H1 (cell line): ENCODE measurements at regions not wholly inside any gene's neighbourhood (a gene's known extent, or its start where the extent isn't known, plus 50 kb on each side); places are given as distances from the start of the nearest gene placed in this dataset.

ENCODE experiments used
- CTCF ChIA-PET: fragments of 300-600 bp; sonication (Branson Sonifier 250); formaldehyde crosslinking; loops from one replicate; lab custom pipeline; 2021; ENCODE audit not compliant: partially characterized antibody; lab: Charles Lee
- POLR2A ChIA-PET: fragments of 300-600 bp; sonication (Branson Sonifier 250); formaldehyde crosslinking; loops from one replicate; lab custom pipeline; 2021; ENCODE audit warnings: inconsistent platforms; ENCODE audit not compliant: partially characterized antibody; lab: Charles Lee
- DNase-seq, 2 experiments: peaks; one replicate each; pipeline versions ENCODE4 v3.0.0 to v3.0.0-alpha.2; 2010 to 2022; ENCODE audit warnings: low spot score in 2 of 2, low read depth in 1 of 2, mixed read lengths in 1 of 2
- FAIRE-seq: peaks from 2 replicates; lab custom pipeline; 2011; peaks lifted over from hg19 to GRCh38; lab: Jason Lieb, UNC
- H2AFZ ChIP-seq: 2 replicates; pipeline ENCODE4 v1.8.1; 2012; ENCODE audit warnings: low read length, inconsistent platforms
- H2AK5ac ChIP-seq: 2 replicates; pipeline ENCODE4 v1.6.1; 2013; ENCODE audit warnings: low read depth, low read length
- H2BK120ac ChIP-seq: replicated peaks from 2 replicates; pipeline ENCODE3; 2013; ENCODE audit warnings: low read depth, low read length, inconsistent platforms
- H2BK12ac ChIP-seq: 2 replicates; pipeline ENCODE4 v1.6.1; 2013; ENCODE audit warnings: low read depth, low read length
- H2BK15ac ChIP-seq: 2 replicates; pipeline ENCODE4 v1.6.1; 2013; ENCODE audit warnings: low read length
- H2BK20ac ChIP-seq: 2 replicates; pipeline ENCODE4 v1.6.1; 2013; ENCODE audit warnings: low read length
- H2BK5ac ChIP-seq: 2 replicates; pipeline ENCODE4 v1.6.1; 2013; ENCODE audit warnings: low read depth, low read length
- H3K14ac ChIP-seq: 2 replicates; pipeline ENCODE4 v1.6.1; 2013; ENCODE audit warnings: inconsistent platforms; ENCODE audit not compliant: insufficient read length
- H3K18ac ChIP-seq: 2 replicates; pipeline ENCODE4 v1.6.1; 2013; ENCODE audit warnings: low read length; ENCODE audit errors: extremely low read depth
- H3K23ac ChIP-seq: 2 replicates; pipeline ENCODE4 v1.6.1; 2013; ENCODE audit warnings: inconsistent platforms; ENCODE audit not compliant: insufficient read length
- H3K23me2 ChIP-seq: 2 replicates; pipeline ENCODE4 v1.6.1; 2013; ENCODE audit warnings: low read depth, low read length
- H3K27ac ChIP-seq: 2 replicates; pipeline ENCODE4 v1.6.1; 2011; ENCODE audit warnings: low read depth, low read length, inconsistent platforms
- H3K27me3 ChIP-seq, 4 experiments: replicated peaks in 1 of 4; 1 replicate in 1 of 4; 2 replicates in 3 of 4; pipeline versions ENCODE4 v1.6.1 to v1.8.1; 2011 to 2013; ENCODE audit warnings: low read length in 3 of 4, mild to moderate bottlenecking in 3 of 4, inconsistent platforms in 2 of 4, mixed read lengths in 2 of 4, moderate library complexity in 1 of 4; ENCODE audit not compliant: control insufficient read depth in 3 of 4, insufficient read depth in 3 of 4; ENCODE audit errors: extremely low read depth in 1 of 4
- H3K36me3 ChIP-seq, 4 experiments: 2 replicates each; pipeline versions ENCODE4 v1.6.1 to v1.8.1; 2011 to 2013; ENCODE audit warnings: mild to moderate bottlenecking in 4 of 4, low read length in 3 of 4, moderate library complexity in 2 of 4, control low read depth in 1 of 4, inconsistent platforms in 1 of 4; ENCODE audit not compliant: insufficient read depth in 4 of 4, control insufficient read depth in 2 of 4
- H3K4ac ChIP-seq: replicated peaks from 2 replicates; pipeline ENCODE3; 2013; ENCODE audit warnings: low read length, low read depth, mixed read lengths, inconsistent platforms; ENCODE audit not compliant: insufficient read length
- H3K4me1 ChIP-seq, 4 experiments: replicated peaks in 1 of 4; 1 replicate in 1 of 4; 2 replicates in 3 of 4; pipeline versions ENCODE4 v1.6.1 to v1.8.1; 2011 to 2013; ENCODE audit warnings: low read length in 3 of 4, inconsistent platforms in 2 of 4, mixed read lengths in 1 of 4; ENCODE audit not compliant: insufficient read depth in 4 of 4, control insufficient read depth in 3 of 4
- H3K4me2 ChIP-seq, 2 experiments: 2 replicates each; pipeline versions ENCODE4 v1.6.1 to v1.8.1; 2011 to 2013; ENCODE audit warnings: low read depth in 2 of 2, low read length in 2 of 2, control low read depth in 1 of 2, inconsistent platforms in 1 of 2, mild to moderate bottlenecking in 1 of 2; ENCODE audit not compliant: insufficient read depth in 1 of 2
- H3K4me3 ChIP-seq, 4 experiments: fragments of 200-600, 300-600 bp in 1 of 4; sonication (generic), shearing (Covaris generic), sonication (Bioruptor Twin) in 1 of 4; 2 replicates each; pipeline versions ENCODE4 v1.5.1 to v1.8.1; 2011 to 2016; ENCODE audit warnings: low read length in 4 of 4, low read depth in 3 of 4, control low read depth in 2 of 4, inconsistent platforms in 2 of 4, mild to moderate bottlenecking in 2 of 4, mixed read lengths in 1 of 4, moderate library complexity in 1 of 4; ENCODE audit not compliant: insufficient read depth in 2 of 4; ENCODE audit errors: extremely low read depth in 1 of 4
- H3K56ac ChIP-seq: replicated peaks from 2 replicates; pipeline ENCODE3; 2013; ENCODE audit warnings: low read depth, mild to moderate bottlenecking, mixed read lengths, low read length, inconsistent platforms; ENCODE audit not compliant: insufficient read length
- H3K79me1 ChIP-seq: 2 replicates; pipeline ENCODE4 v1.6.1; 2013; ENCODE audit warnings: low read depth, low read length, control low read depth
- H3K79me2 ChIP-seq, 2 experiments: 2 replicates each; pipeline versions ENCODE4 v1.6.1 to v1.8.1; 2012 to 2013; ENCODE audit warnings: low read length in 2 of 2, mild to moderate bottlenecking in 2 of 2, inconsistent platforms in 1 of 2; ENCODE audit not compliant: insufficient read depth in 2 of 2, control insufficient read depth in 1 of 2
- H3K9ac ChIP-seq, 4 experiments: replicated peaks in 1 of 4; 1 replicate in 1 of 4; 2 replicates in 3 of 4; pipeline versions ENCODE4 v1.6.1 to v1.8.1; 2011 to 2013; ENCODE audit warnings: low read depth in 3 of 4, low read length in 3 of 4, control low read depth in 2 of 4, mild to moderate bottlenecking in 2 of 4, moderate library complexity in 2 of 4, inconsistent platforms in 1 of 4; ENCODE audit errors: extremely low read depth in 1 of 4
- H3K9me3 ChIP-seq, 2 experiments: 2 replicates each; pipeline versions ENCODE4 v1.6.1 to v1.8.1; 2012 to 2013; ENCODE audit warnings: mild to moderate bottlenecking in 2 of 2, moderate library complexity in 2 of 2, control low read depth in 1 of 2, inconsistent platforms in 1 of 2, low read depth in 1 of 2, low read length in 1 of 2, mixed read lengths in 1 of 2; ENCODE audit not compliant: insufficient read depth in 2 of 2
- H4K20me1 ChIP-seq, 2 experiments: replicated peaks in 1 of 2; 2 replicates each; pipeline versions ENCODE3 to v1.8.1; 2011 to 2013; ENCODE audit warnings: inconsistent platforms in 2 of 2, low read length in 2 of 2, mild to moderate bottlenecking in 1 of 2; ENCODE audit not compliant: insufficient read depth in 2 of 2, control insufficient read depth in 1 of 2
- H4K5ac ChIP-seq: 2 replicates; pipeline ENCODE4 v1.6.1; 2013; ENCODE audit warnings: low read length, low read depth, mixed read lengths, inconsistent platforms; ENCODE audit not compliant: insufficient read length
- H4K8ac ChIP-seq: 2 replicates; pipeline ENCODE4 v1.8.0; 2013; ENCODE audit warnings: mild to moderate bottlenecking, moderate library complexity, low read length, inconsistent platforms; ENCODE audit not compliant: insufficient read depth; ENCODE audit errors: extremely low read depth
- H4K91ac ChIP-seq: replicated peaks from 2 replicates; pipeline ENCODE3; 2013; ENCODE audit warnings: low read length, mixed read lengths, inconsistent platforms; ENCODE audit not compliant: insufficient read length
- ATF3 ChIP-seq: IDR thresholded peaks from 2 replicates; pipeline ENCODE4 v1.6.1; 2011; ENCODE audit warnings: low read depth, mild to moderate bottlenecking, low read length; ENCODE audit not compliant: insufficient read depth
- BACH1 ChIP-seq: IDR thresholded peaks from 2 replicates; pipeline ENCODE4 v1.6.1; 2012; ENCODE audit warnings: low read length, improper control_type of control experiment
- GABPA ChIP-seq: IDR thresholded peaks from 2 replicates; pipeline ENCODE4 v1.6.1; 2011; ENCODE audit warnings: mild to moderate bottlenecking, low read length, moderate library complexity, borderline replicate concordance; ENCODE audit not compliant: insufficient read depth
- RNF2 ChIP-seq: fragments of 200-900, 300-1000 bp; sonication (generic); IDR thresholded peaks from 2 replicates; pipeline ENCODE4 v1.7.1; 2016; ENCODE audit warnings: borderline replicate concordance, low read depth, mild to moderate bottlenecking, antibody characterized with exemption, low read length; ENCODE audit not compliant: poor library complexity, severe bottlenecking; ENCODE audit errors: missing control alignments
- WGBS, 2 experiments: shearing (Covaris generic) in 1 of 2; methylation state at CpG; one replicate each; pipeline versions ENCODE4 v1.1.6 to v1.1.7; 2013 to 2015; ENCODE audit warnings: low lambda C conversion rate in 2 of 2, mixed read lengths in 2 of 2, inconsistent platforms in 1 of 2, low coverage in 1 of 2, missing lambda C conversion rate in 1 of 2; ENCODE audit not compliant: insufficient replicate concordance in 2 of 2, insufficient coverage in 1 of 2, insufficient read length in 1 of 2; ENCODE audit errors: extremely low coverage in 1 of 2, missing lambda C conversion rate in 1 of 2; 5-methylcytosine and 5-hydroxymethylcytosine counted together

DNA sequence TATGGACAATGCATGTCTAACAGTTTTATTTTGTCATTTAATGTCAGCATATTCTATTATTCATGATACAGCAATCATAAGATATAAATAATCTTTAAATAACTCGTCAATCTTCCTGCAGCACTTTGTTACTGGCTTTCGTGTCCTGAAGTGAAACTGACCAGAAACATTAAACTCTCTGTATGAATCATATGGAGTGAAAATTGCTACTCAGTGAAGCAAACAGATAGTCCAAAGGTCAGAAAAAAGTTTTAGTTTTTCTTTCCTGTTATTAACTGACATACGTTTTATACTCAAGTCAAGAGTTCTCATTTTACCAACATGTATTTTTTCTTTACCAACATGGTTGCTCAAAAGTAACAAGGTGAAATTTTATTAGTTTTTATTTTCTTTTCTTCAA is 106.8 kb upstream of the GALNT5 start:
- no peak overlapping the region for H3K9ac ChIP-seq
- H3K79me1 ChIP-seq, result no peaks in the 10 kb centered on the region
- H3K79me2 ChIP-seq, result no peaks in the 10 kb centered on the region
- no peaks in the 10 kb centered on the region for H4K20me1 ChIP-seq
- no peaks in the 10 kb centered on the region for H3K23me2 ChIP-seq
- H3K4me1 ChIP-seq, result no peaks in the 10 kb centered on the region
- H2AK5ac ChIP-seq, result no peak overlapping the region
- no peak overlapping the region for H3K4me2 ChIP-seq
- no peak overlapping the region for H3K23ac ChIP-seq
- H3K9me3 ChIP-seq, result no peaks in the 10 kb centered on the region
- no peak overlapping the region for H3K27ac ChIP-seq
- no peak overlapping the region for H3K4me3 ChIP-seq
- TF ChIP-seq ATF3 (no peak), BACH1 (no peak), RNF2 (no peak), GABPA (no peak)
- H4K8ac ChIP-seq, result no peak overlapping the region
- no peak overlapping the region for H2BK5ac ChIP-seq
- 90% methylated on average over 3 of the region's 3 CpGs; no CpG with 5 or more reads in 1 of the 2 experiments for WGBS, 2 experiments
- no peak overlapping the region for H2BK120ac ChIP-seq
- no peak overlapping the region for H3K14ac ChIP-seq
- H3K56ac ChIP-seq, result no peak overlapping the region
- ChIA-PET CTCF (no interaction called here), POLR2A (no interaction called here)
- no peaks in the 10 kb centered on the region for H3K27me3 ChIP-seq
- DNase-seq, result no peak
- H3K18ac ChIP-seq, result no peak overlapping the region
- no peak overlapping the region for H3K4ac ChIP-seq
- no peak overlapping the region for H4K5ac ChIP-seq
- no peak overlapping the region for H2BK12ac ChIP-seq
- no peak overlapping the region for H2BK15ac ChIP-seq
- H3K36me3 ChIP-seq, result no peaks in the 10 kb centered on the region
- no peak overlapping the region for H2AFZ ChIP-seq
- H4K91ac ChIP-seq, result no peak overlapping the region
- FAIRE-seq, result no peak
- no peak overlapping the region for H2BK20ac ChIP-seq
